SK-N-MC (cell line): ENCODE measurements at regions not wholly inside any gene's neighbourhood (a gene's known extent, or its start where the extent isn't known, plus 50 kb on each side); places are given as distances from the start of the nearest gene placed in this dataset.
"Not testable (repeated sequence)": the region's sequence is repeated elsewhere in the genome, so short reads cannot be mapped to it uniquely, and the experiment has no call there.

Experiments
- DNase-seq: peaks from one replicate; pipeline ENCODE4 v3.0.0-alpha.2; 2011; ENCODE audit warnings: low read depth, low spot score
- H3K27ac ChIP-seq: fragments of 200-600 bp; sonication (generic); 2 replicates; pipeline ENCODE4 v1.5.1; 2016; ENCODE audit warnings: mixed run types
- H3K36me3 ChIP-seq: fragments of 200-600 bp; sonication (generic); 2 replicates; pipeline ENCODE4 v1.6.1; 2017; ENCODE audit warnings: antibody characterized with exemption, low read length, mixed read lengths; ENCODE audit not compliant: insufficient read depth
- H3K4me3 ChIP-seq: fragments of 200-600 bp; sonication (generic); 2 replicates; pipeline ENCODE4 v1.5.1; 2016
- H3K9ac ChIP-seq: fragments of 200-600 bp; sonication (generic); 2 replicates; pipeline ENCODE4 v1.8.0; 2017; ENCODE audit warnings: mixed run types, mixed read lengths; ENCODE audit not compliant: insufficient read length
- H3K9me3 ChIP-seq: fragments of 200-600 bp; sonication (generic); 2 replicates; pipeline ENCODE4 v1.6.1; 2017; ENCODE audit warnings: low read depth, mild to moderate bottlenecking, antibody characterized with exemption, low read length, moderate library complexity, mixed read lengths
- EZH2 ChIP-seq: fragments of 200-600 bp; sonication (generic); IDR thresholded peaks from one replicate; pipeline ENCODE4 v1.6.1; 2017; ENCODE audit warnings: antibody characterized with exemption
- FOXP2 ChIP-seq: optimal IDR thresholded peaks from 2 replicates; pipeline ENCODE3; 2011; ENCODE audit warnings: mild to moderate bottlenecking, moderate library complexity; ENCODE audit not compliant: insufficient read depth; ENCODE audit errors: extremely low read length, control extremely low read depth
- POLR2AphosphoS5 ChIP-seq: IDR thresholded peaks from 2 replicates; pipeline ENCODE4 v1.6.1; 2012; ENCODE audit warnings: mild to moderate bottlenecking, low read depth, low read length, borderline replicate concordance

DNA sequence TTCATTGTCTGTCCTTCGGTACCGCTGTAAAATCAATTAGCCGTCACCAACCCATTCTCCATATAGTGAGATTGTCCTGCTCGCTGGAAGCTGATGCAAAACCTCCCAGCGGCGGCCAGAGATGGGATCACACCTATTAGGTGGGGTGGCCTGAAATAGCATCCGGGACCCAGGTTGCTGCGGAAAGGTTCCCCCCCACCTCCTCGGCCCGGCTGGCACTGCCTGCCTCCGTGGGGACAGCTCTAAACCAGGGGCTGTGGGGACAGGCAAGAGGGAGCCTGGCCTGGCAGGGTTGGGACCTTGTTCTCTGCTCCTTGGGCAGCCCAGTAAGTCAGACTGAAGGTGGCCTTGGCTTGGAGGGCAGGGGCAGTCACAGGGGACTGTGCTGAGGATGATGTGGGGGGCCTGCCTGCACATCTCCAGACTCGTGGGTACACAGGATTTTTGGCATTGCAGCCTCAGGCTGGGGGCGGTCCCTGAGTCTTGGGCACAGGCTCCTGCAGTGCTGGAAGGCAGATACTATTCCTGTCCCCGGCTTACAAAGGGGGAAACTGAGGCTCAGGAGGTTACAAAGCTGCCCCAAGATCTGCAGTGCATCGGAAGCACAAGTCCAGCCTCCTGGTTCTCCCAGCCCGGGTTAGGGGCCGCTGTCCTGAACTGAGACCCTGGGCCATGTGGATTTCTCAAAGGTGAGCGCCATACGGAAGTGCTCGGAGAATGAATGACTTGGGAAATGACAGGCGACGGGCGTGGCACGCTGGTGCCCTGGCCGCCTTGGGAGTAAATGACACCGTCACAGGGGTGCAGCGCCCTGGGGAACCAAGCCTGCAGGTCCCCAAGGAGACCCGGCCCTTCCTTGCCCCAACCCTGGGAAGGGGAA lies 65.6 kb downstream of the UNCX start:
- H3K4me3 ChIP-seq, result no peak overlapping the region
- no peak for DNase-seq
- no peak overlapping the region for H3K27ac ChIP-seq
- no peaks in the 10 kb centered on the region for H3K36me3 ChIP-seq
- no peak overlapping the region for H3K9ac ChIP-seq
- TF ChIP-seq POLR2AphosphoS5, result no peak
- TF ChIP-seq EZH2, result no peak
- TF ChIP-seq FOXP2, result no peak
- no peaks in the 10 kb centered on the region for H3K9me3 ChIP-seq

DNA sequence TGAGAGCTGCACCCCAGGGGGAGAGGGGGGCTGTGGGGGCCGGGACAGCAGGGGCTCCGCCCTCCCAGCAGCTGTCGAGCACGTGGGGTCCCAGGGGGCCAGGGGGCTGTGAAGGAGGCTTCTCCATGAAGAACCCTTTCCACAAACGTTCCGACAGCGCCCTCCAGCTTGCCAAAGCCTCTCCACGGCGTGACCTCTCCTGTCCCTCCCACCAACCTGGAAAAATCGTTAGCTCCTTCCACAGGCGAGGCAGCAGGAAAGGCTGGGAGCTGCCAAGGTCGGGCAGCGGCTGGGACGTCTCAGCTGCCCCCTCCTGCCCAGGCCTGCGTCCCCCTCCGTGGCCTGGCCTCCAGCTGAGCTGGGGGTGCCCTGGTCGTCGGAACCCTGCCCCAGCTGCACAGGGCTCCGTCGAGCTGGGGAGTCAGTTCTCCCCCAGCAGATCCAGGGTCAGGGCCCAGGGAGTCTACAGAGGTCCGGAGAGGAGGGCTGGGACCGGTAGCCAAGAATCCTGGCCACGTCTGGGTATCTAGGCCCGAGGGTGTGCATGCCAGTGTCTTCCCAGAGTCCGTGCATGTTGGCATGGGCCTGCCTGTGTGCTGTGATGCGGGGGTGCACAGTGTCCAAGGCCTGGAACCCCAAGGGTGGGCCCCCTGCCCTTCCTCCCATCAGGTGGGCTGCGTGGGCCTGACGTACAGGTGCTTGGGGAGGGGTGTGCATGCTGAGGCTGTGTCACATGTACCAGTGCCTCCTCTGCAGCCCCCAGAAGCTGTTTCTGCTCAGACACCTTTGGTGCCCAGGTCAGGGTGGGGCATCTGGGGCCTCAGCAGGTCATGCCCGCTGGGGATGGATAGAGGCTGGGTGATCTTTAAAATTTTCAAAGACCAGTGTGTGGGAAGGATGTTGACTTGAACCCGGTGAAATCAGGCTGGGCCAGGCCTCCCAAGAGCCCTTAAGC lies 66.5 kb downstream of the UNCX start:
- H3K36me3 ChIP-seq, result no peaks in the 10 kb centered on the region
- no peak for TF ChIP-seq POLR2AphosphoS5
- TF ChIP-seq EZH2, result no peak
- TF ChIP-seq FOXP2, result no peak
- H3K9ac ChIP-seq, result no peak overlapping the region
- no peaks in the 10 kb centered on the region for H3K9me3 ChIP-seq
- no peak overlapping the region for H3K4me3 ChIP-seq
- H3K27ac ChIP-seq, result no peak overlapping the region
- DNase-seq, result no peak

DNA sequence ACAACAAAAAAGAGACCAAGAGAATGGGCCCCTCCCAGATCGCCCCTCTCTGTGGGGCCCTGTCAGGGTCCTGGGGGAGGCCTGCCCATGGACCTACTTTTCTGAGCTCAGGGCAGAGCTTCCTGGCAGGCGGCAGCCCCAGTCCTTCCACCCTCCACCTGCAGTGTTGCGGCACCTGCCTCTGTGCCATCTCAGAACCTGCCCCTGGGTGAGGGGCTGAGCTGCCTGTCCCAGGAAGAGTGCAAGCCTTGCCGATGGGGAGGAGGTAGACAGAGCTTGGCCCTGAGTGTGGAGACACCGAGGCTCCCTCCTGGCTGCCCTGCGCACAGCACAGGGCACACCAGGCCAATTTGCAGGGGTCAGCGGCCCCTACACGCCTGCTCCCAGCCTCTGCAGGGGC lies 67.5 kb downstream of the UNCX start:
- no peak for TF ChIP-seq FOXP2
- TF ChIP-seq EZH2, result no peak
- H3K27ac ChIP-seq, result no peak overlapping the region
- no peak for DNase-seq
- no peaks in the 10 kb centered on the region for H3K9me3 ChIP-seq
- H3K4me3 ChIP-seq, result no peak overlapping the region
- no peaks in the 10 kb centered on the region for H3K36me3 ChIP-seq
- H3K9ac ChIP-seq, result no peak overlapping the region

DNA sequence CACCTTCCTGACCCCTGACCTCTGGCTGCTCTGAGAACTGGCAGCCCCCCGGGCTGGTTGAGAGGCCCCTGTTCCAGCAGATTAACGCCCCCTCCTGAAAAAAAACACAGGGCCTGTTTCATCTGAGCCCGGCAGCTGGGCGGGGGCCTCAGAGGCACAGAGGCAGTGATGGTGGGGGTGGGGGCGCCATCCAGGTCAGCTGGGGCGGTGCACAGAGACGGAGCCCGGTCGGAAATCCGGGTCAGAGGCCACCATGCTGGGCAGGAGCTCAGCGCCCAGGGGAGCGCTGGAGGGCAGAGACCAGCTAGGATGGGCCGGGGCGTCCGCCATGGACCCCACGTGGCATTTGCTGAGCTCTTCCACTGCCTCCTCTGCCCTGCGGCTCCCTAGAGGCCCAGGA lies 68.0 kb downstream of the UNCX start:
- no peaks in the 10 kb centered on the region for H3K36me3 ChIP-seq
- H3K9me3 ChIP-seq, result no peaks in the 10 kb centered on the region
- no peak for DNase-seq
- H3K9ac ChIP-seq, result no peak overlapping the region
- no peak overlapping the region for H3K4me3 ChIP-seq
- H3K27ac ChIP-seq, result no peak overlapping the region
- no peak for TF ChIP-seq FOXP2

DNA sequence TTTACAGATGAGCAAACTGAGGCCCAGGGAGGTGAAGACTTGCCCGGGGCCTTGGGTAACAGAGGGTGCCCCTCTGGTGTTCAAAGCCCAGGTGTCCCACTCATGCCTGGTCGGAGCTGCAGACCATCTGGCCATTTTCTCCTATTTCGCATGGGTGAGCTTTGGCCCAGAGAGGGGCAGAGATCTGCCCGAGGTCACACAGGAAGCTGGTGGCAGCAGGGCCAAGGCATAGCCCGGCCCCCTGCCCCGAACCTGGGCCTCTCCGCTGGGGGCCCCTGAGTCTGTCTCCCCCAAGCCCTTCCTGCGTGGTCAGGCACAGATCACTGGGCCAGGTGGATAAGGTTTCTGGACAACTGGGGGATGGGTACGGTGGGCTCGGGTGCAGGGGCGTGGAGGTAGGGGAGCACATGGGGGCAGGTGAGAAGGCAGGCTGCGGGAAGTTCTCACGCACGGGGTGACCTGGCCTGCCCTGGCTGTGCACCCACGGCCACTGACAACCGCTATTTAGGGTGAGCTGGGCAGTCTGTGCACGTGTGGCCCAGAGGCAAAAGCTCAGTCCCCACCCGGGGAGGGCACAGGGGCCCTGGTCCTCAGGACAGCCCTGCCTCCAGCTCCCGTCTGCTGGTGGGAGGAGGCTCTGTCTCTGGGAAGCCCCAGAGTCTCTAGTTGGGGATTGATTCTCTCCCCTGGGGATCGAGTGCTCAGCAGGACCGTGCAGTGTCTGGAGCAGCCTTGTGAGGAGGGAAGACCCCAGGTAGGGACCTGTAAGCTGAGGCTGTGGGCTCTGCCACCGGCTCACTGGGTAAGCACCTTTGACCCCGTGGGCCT lies 68.6 kb downstream of the UNCX start:
- Histone ChIP-seq H3K9ac (no peak overlapping the region), H3K36me3 (no peaks in the 10 kb centered on the region), H3K4me3 (no peak overlapping the region), H3K9me3 (no peaks in the 10 kb centered on the region), H3K27ac (no peak overlapping the region)
- TF ChIP-seq EZH2 (no peak), FOXP2 (no peak), POLR2AphosphoS5 (no peak)
- DNase-seq, result no peak

DNA sequence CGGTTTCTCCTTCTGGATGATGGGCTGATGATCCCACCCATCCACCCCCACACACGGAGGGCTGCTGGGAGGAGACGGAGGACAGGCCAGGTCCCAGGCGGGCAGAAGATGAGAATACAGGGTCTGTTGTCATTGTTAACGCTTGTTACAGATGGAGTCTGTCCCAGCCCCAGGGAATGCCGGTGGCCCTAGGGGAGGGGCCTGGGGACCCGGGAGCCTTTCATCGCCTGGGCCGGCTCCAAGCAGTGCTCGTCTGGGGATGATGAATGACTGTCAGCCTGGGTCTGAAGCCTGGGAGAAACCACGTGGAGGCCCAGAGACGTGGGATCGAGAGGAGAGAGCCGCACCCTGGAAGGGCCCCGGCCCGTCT lies 69.2 kb downstream of the UNCX start:
- H3K9me3 ChIP-seq, result no peaks in the 10 kb centered on the region
- H3K36me3 ChIP-seq, result no peaks in the 10 kb centered on the region
- TF ChIP-seq EZH2, result no peak
- TF ChIP-seq FOXP2, result no peak
- TF ChIP-seq POLR2AphosphoS5, result no peak
- no peak for DNase-seq
- H3K4me3 ChIP-seq, result no peak overlapping the region
- H3K27ac ChIP-seq, result no peak overlapping the region
- H3K9ac ChIP-seq, result no peak overlapping the region

DNA sequence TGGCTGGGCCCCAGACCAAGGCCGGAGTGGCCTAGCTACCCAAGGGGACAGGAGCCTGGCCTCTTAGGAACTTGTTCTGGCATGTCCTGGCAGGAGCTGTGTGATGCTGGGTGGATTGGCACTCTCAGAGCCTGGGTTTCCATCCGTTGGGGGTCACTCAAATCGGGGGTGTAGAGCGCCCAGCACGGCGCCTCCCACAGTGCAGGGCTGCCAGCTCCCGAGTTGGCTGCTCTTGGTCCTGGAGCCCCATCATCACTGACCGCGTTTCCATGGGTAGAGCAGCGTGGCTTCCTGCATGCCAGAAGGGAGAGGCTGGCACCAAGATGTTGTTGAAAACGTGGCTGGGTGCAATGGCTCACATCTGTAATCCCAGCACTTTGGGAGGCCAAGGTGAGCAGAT lies 70.3 kb downstream of the UNCX start:
- no peak for DNase-seq
- Histone ChIP-seq H3K4me3 (no peak overlapping the region), H3K36me3 (no peaks in the 10 kb centered on the region), H3K27ac (no peak overlapping the region), H3K9me3 (no peaks in the 10 kb centered on the region), H3K9ac (no peak overlapping the region)
- no peak for TF ChIP-seq POLR2AphosphoS5
- TF ChIP-seq FOXP2, result no peak

DNA sequence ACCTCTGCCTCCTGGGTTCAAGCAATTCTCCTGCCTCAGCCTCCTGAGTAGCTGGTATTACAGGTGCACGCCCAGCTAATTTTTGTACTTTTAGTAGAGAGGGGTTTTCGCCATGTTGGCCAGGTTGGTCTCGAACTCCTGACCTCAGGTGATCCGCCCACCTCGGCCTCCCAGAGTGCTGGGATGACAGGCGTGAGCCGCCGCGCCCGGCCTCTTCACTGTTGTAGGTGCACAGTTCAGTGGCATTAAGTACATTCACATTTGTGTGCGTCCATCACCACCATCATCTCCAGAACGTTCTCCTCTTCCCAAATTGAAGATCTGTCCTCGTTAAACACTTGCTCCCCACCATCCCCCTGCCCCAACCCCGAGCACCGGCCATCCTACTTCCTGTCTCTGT lies 71.3 kb downstream of the UNCX start:
- not testable (repeated sequence) for H3K36me3 ChIP-seq, H3K9me3 ChIP-seq, H3K27ac ChIP-seq, DNase-seq, H3K4me3 ChIP-seq, H3K9ac ChIP-seq
